ENCODE measurements at regions not wholly inside any gene's neighbourhood (a gene's known extent, or its start where the extent isn't known, plus 50 kb on each side); places are given as distances from the start of the nearest gene placed in this dataset.

- no peak for TF ChIP-seq CTCF (IDR thresholded peaks at IDR 0.05; ENCODE audit: low read length)
- no peak for TF ChIP-seq EZH2 (optimal IDR thresholded peaks at IDR 0.05; ENCODE audit: low read depth, low read length)
- no peak for TF ChIP-seq EZH2phosphoT487 (IDR thresholded peaks at IDR 0.05; ENCODE audit: low read length)
Measured at GRCh38 chr5:159452480-159453167, 122.3 kb upstream of the IL12B start.
